Gastrocnemius medialis (tissue), 4 donors: ENCODE measurements at regions not wholly inside any gene's neighbourhood (a gene's known extent, or its start where the extent isn't known, plus 50 kb on each side); places are given as distances from the start of the nearest gene placed in this dataset.

ENCODE experiments used
- ATAC-seq, 2 donors: fragments of 150-250 bp; one replicate each; pipeline ENCODE4 v1.9.1; 2016
- DNase-seq, 2 donors: peaks; one replicate each; pipeline ENCODE4 v3.0.0-alpha.2; 2019
- H3K27ac ChIP-seq, 4 donors: fragments of 200-600 bp; sonication (generic); 1 replicate in 1 of 4; 2 replicates in 3 of 4; pipeline ENCODE4 v1.5.1; 2016 to 2018; ENCODE audit warnings: mild to moderate bottlenecking in 2 of 4, moderate library complexity in 1 of 4
- H3K27me3 ChIP-seq, 3 donors: fragments of 200-600 bp; sonication (generic) in 2 of 3; 1 replicate in 1 of 3; 2 replicates in 2 of 3; pipeline versions ENCODE4 v1.5.1 to v1.6.0; 2016 to 2019; ENCODE audit warnings: mild to moderate bottlenecking in 1 of 3, moderate library complexity in 1 of 3
- H3K36me3 ChIP-seq, 2 donors: fragments of 200-600 bp; sonication (generic) in 1 of 2; one replicate each; pipeline ENCODE4 v1.5.1; 2017 to 2018
- H3K4me1 ChIP-seq, 2 donors: fragments of 200-600 bp; sonication (generic) in 1 of 2; one replicate each; pipeline ENCODE4 v1.5.1; 2016 to 2017; ENCODE audit warnings: mild to moderate bottlenecking in 2 of 2
- H3K4me3 ChIP-seq, 4 donors: fragments of 200-600 bp; sonication (generic) in 3 of 4; 1 replicate in 1 of 4; 2 replicates in 3 of 4; pipeline ENCODE4 v1.5.1; 2016 to 2019; ENCODE audit warnings: mild to moderate bottlenecking in 2 of 4
- H3K9me3 ChIP-seq, 3 donors: fragments of 200-600 bp; sonication (generic) in 2 of 3; 1 replicate in 1 of 3; 2 replicates in 2 of 3; pipeline ENCODE4 v1.5.1; 2016 to 2019
- CTCF ChIP-seq, 5 experiments: fragments of 450-650 bp in 3 of 5; fragments of 200-600 bp in 2 of 5; sonication (generic) in 2 of 5; IDR thresholded peaks in 4 of 5; conservative IDR thresholded peaks in 1 of 5; 1 replicate in 4 of 5; 2 replicates in 1 of 5; pipeline ENCODE4 v1.5.1; 2016 to 2019; ENCODE audit warnings: antibody characterized with exemption in 5 of 5, mild to moderate bottlenecking in 3 of 5, moderate library complexity in 3 of 5
- POLR2A ChIP-seq, 2 donors: fragments of 450-650 bp; IDR thresholded peaks; one replicate each; pipeline ENCODE4 v1.6.1; 2017; ENCODE audit warnings: antibody characterized with exemption in 2 of 2, mild to moderate bottlenecking in 2 of 2, moderate library complexity in 2 of 2
- in situ Hi-C, 4 donors: fragments of 200-750 bp; cut with MboI; loops; one replicate each; pipeline versions ENCODE4 v1.15.0 to v1.8.0; 2017; ENCODE audit warnings: low sequenced_read_pairs in 4 of 4
- intact Hi-C: fragments of 100-400 bp; cut with DNase I; formaldehyde crosslinking; loops from one replicate; pipeline ENCODE4 v1.15.1; 2023; ENCODE audit warnings: low total_unique reads

DNA sequence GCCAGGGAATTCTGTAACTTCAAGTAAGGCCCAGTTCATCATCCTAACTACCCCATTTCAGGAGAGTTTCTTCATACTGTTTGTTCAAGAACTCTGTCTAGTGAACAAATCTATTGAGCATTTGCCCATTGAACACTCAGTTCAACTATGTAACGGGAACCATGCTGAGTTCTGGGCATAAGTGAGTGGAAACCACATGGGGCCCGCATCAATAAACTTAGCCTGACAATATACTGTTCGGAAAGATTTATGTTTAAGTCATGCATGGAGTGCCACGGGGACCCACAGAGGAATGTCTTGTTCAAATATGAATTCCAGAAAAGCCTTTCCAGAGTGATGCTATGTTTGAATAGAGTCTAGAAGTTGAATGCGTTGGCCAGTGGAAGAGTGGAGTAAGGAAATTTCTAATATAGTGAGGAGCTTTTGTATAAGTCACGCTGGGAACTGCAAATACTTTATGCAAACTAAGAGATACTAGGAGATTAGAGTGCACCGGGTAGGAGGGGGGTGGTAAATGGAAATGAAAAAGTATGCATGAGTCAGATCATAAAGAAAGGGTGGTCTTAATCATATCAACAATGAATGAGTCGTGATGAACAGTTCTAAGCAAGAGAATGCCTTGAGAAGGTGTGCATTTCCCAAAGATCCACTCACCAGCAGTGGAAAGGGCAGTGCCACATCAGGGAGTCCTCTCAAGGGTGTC lies 279.8 kb downstream of the VPS13C start:
- H3K27me3 ChIP-seq = no peaks in the 10 kb centered on the region
- in situ Hi-C loops = no loop called here
- no peaks in the 10 kb centered on the region for H3K9me3 ChIP-seq
- no peaks in the 10 kb centered on the region for H3K4me1 ChIP-seq
- DNase-seq (no peak), ATAC-seq (no peak)
- no peaks in the 10 kb centered on the region for H3K36me3 ChIP-seq
- H3K27ac ChIP-seq = no peak overlapping the region
- no peak overlapping the region for H3K4me3 ChIP-seq
- intact Hi-C loops = no loop called here
- TF ChIP-seq POLR2A (IDR thresholded peaks at IDR 0.05) (no peak), CTCF (IDR thresholded peaks at IDR 0.05 in 4 of 5, conservative IDR thresholded peaks at IDR 0.05 in 1 of 5) (no peak)

DNA sequence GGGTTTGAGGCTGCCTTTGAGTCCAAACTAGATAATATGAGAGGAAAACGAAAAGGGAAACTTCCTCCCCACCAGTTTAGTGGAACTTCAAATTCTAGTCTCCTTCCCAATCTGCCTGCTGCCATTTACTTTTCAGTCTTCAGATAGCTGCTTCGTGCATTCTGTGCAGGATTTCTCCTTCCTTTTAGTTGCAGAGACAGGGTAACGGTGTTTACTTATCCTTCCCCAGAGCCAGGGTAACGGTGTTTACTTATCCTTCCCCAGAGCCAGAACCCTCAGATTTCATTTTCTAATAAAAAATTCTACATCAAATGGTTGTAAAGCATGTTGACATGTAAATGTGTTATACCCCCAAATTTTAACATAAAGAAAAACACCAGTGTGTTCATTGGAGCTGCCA lies 282.6 kb downstream of the VPS13C start:
- no peak overlapping the region for H3K27ac ChIP-seq
- H3K36me3 ChIP-seq = no peaks in the 10 kb centered on the region
- H3K9me3 ChIP-seq = no peaks in the 10 kb centered on the region
- in situ Hi-C loops (no loop called here), intact Hi-C loops (no loop called here)
- DNase-seq (no peak), ATAC-seq (no peak)
- H3K4me1 ChIP-seq = no peaks in the 10 kb centered on the region
- no peak overlapping the region for H3K4me3 ChIP-seq
- no peaks in the 10 kb centered on the region for H3K27me3 ChIP-seq
- no peak for TF ChIP-seq CTCF (IDR thresholded peaks at IDR 0.05 in 4 of 5, conservative IDR thresholded peaks at IDR 0.05 in 1 of 5)
- no peak for TF ChIP-seq POLR2A (IDR thresholded peaks at IDR 0.05)

GRCh38 chr15:61769557-61769956 lies 290.7 kb downstream of the VPS13C start:
- Histone ChIP-seq H3K36me3 (no peaks in the 10 kb centered on the region), H3K27ac (peak overlapping the region; percentile 16 to 87 (median 45)), H3K4me3 (no peak overlapping the region), H3K27me3 (no peaks in the 10 kb centered on the region), H3K4me1 (peaks cover 12 to 57% of the 10 kb centered on the region in 2 donors), H3K9me3 (no peaks in the 10 kb centered on the region)
- DNase-seq (peak in 1 of 2 donors; percentile 24), ATAC-seq (peak; percentile 81 to 94)
- intact Hi-C loops (loop anchor here (5.0 kb wide), 2 partner anchors 63 to 67 kb away; no protein-coding TSS in a partner anchor), in situ Hi-C loops (no loop called here)
- TF ChIP-seq CTCF (IDR thresholded peaks at IDR 0.05 in 4 of 5, conservative IDR thresholded peaks at IDR 0.05 in 1 of 5) (no peak), POLR2A (IDR thresholded peaks at IDR 0.05) (no peak)

GRCh38 chr15:61768131-61768530 lies 292.1 kb downstream of the VPS13C start:
- H3K4me1 ChIP-seq = peaks cover 19 to 71% of the 10 kb centered on the region in 2 donors
- no peaks in the 10 kb centered on the region for H3K36me3 ChIP-seq
- H3K4me3 ChIP-seq = no peak overlapping the region
- peak overlapping the region in 2 of 4 donors; percentile 51 to 87 for H3K27ac ChIP-seq
- ATAC-seq = peak; percentile 34 to 36
- H3K9me3 ChIP-seq = no peaks in the 10 kb centered on the region
- TF ChIP-seq POLR2A (IDR thresholded peaks at IDR 0.05) (no peak), CTCF (IDR thresholded peaks at IDR 0.05 in 4 of 5, conservative IDR thresholded peaks at IDR 0.05 in 1 of 5) (no peak)
- DNase-seq = no peak
- in situ Hi-C loops (no loop called here), intact Hi-C loops (loop anchor here (5.0 kb wide), 2 partner anchors 64 to 66 kb away; no protein-coding TSS in a partner anchor)
- no peaks in the 10 kb centered on the region for H3K27me3 ChIP-seq
